ENCODE measurements at regions not wholly inside any gene's neighbourhood (a gene's known extent, or its start where the extent isn't known, plus 50 kb on each side); places are given as distances from the start of the nearest gene placed in this dataset.

DNA sequence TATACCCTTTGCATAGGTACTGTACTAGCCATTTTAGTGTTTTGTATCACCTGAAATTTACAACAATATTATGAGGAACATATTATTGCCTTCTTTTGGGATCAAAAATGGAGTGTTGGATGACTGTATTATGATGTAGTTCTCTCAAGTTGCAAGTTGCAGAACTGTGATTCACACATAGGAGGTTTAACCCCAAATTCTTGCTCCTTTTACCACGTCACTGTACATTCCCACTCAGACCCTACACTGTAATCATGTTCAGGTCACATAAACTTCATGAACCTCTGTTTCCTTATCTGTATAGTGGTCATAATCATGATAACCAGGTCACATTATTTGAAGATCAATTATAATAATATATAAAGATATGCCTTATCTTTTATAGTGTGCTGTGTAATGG is 925.1 kb upstream of the TENM4 start:
- no peak for DNase-seq (ENCODE audit: low read depth in 2 of 2)

DNA sequence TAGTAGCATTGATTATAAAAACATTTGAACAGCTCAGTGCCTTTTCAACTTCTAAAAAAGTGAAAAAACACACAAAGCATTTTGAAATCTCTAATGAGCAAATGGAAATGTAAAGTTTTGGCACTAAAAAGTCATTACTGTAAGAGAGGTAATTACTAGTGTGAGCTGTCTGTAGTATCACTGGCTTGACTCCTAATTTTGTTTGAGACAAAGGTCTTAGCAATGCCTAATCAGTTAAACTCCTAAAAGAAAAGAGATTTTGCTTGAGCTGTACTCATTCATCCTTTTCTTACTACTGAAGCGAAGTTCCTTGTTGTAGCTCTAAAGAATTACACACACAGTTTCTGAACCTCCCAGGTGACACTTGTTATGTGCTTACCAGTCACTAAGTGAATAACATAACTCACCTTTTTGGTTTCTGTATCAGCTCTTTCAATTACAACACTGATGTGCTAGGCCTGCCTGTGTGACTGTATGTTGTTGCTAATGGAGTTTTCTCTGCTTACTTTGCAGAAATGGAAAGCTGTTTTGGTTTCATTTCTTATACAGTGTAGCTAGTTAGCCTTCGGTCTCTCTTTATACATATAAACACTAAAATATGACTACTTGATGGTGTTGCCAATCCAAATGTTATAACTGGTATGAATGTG is 924.4 kb upstream of the TENM4 start:
- DNase-seq (ENCODE audit: low read depth in 2 of 2), result no peak

- no peak for DNase-seq (ENCODE audit: low read depth in 2 of 2)
These were observed 921.9 kb upstream of the TENM4 start for GRCh38 chr11:80362563-80363340.

DNA sequence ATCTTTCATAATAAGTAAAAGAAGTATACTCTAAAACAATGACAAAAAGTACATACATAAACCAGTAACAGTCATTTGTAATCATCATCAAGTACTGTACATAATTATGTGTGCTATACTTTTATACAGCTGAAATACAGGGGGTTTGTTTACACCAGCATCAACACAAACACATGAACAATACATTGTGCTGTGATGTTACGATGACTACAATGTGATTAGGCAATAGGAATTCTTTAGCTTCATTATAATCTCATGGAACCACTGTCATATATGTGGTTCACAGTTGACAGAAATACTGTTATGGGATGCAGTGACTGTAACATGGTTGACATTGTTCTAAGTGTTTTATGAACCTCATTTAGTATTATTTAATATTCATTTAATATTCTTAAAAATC is 914.4 kb upstream of the TENM4 start:
- no peak for DNase-seq (ENCODE audit: low read depth in 2 of 2)

- DNase-seq (ENCODE audit: low read depth in 2 of 2), result no peak
These were observed 909.7 kb upstream of the TENM4 start for GRCh38 chr11:80350541-80350940.

DNA sequence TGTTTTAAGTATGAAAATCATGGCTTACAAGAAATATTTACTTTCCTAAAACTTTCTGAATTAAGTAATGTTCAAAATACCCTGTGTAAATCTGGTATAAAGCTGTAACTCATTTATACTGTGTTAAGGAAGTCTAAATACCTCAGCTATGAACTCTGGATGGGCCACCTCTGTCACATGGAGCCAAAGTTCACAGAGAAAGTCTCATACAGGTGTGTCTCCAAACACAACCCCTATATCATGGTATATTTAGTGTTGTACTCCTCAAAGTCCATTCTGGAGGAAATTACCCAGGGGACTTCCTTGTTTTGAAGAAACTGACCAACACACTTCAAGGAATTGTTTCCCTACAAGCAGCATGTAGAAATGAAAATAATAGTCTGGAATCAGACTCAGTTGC is 909.2 kb upstream of the TENM4 start:
- DNase-seq (ENCODE audit: low read depth in 2 of 2), result no peak

- no peak for DNase-seq (ENCODE audit: low read depth in 2 of 2)
These were observed 905.7 kb upstream of the TENM4 start for GRCh38 chr11:80346353-80347059.

- no peak for DNase-seq (ENCODE audit: low read depth in 2 of 2)
These were observed 902.6 kb upstream of the TENM4 start for GRCh38 chr11:80343436-80343835.

DNA sequence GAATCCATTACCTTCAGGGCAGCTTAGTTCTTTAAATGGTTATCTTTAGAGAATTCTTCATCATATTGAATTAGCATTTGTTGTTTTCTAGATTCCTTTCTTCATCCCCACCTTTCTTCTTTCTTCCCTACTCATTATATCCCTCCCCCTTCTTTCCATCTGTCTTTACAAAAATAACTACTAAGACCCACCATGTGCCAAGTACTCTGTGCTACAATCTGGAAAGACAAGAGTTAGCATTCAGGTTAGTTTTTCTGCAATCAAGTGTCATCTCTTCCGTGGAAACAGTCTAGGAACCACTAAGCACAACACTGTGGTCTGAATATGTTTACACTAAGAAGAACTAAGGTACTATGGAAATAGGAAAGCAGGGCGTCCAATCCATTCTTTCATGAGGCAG is 897.4 kb upstream of the TENM4 start:
- no peak for DNase-seq (ENCODE audit: low read depth in 2 of 2)

DNA sequence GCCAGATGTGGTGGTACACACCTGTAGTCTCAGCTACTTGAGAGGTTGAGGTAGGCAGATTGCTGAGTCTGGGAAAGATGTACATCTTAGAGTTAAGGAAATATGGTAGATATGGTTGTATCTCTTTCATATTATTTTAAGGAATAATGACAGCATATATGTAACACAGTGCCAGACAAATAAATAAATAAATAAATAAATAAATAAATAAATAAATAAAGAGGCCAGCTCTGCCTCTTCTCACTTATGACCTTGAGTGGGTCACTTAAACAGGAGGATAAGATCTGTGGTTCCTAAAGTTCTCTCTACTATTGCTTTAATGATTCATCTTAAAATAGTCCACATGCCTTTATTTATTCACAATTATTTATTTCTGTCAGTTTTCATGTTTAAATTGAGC is 890.9 kb upstream of the TENM4 start:
- DNase-seq (ENCODE audit: low read depth in 2 of 2), result no peak

DNA sequence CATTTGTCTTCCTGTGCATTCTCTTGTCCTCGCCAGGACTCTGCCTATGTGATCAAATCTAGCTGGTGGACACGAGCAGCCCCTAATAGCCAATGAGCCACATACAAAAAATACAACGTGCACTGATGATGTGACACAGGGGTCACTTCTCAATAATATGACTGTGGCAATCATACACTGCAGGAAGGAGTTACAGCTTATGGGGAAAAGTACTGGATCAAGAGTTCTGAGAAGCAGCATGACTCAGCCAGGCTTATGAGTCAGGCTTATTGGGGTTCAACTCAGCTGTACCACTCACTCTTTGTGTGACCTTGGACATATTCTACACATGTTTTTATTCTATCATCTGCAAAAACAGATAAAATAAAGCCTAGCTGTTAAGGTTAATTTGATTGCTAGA is 889.4 kb upstream of the TENM4 start:
- DNase-seq (ENCODE audit: low read depth in 2 of 2), result peak; percentile 12 to 16

DNA sequence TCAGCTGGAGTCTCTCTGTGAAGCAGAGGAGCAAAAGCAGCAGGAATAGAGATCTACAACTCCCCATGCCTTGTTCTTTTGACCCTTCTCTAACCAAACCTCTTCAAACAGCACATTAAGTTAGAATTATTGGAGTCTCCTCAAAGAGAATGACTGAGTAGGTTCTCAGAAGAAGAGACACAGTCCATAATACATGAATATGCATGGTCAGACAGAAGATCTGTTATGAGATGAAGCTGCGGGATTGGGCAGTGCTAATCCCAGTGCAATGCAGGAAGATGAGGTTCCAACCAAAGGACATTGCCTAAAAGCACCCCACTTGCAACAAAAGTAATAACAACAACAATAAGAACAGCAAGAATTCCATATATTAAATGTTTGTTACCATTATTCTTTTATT is 887.9 kb upstream of the TENM4 start:
- no peak for DNase-seq (ENCODE audit: low read depth in 2 of 2)

- DNase-seq (ENCODE audit: low read depth in 2 of 2), result no peak
These were observed 887.3 kb upstream of the TENM4 start for GRCh38 chr11:80327956-80328614.

DNA sequence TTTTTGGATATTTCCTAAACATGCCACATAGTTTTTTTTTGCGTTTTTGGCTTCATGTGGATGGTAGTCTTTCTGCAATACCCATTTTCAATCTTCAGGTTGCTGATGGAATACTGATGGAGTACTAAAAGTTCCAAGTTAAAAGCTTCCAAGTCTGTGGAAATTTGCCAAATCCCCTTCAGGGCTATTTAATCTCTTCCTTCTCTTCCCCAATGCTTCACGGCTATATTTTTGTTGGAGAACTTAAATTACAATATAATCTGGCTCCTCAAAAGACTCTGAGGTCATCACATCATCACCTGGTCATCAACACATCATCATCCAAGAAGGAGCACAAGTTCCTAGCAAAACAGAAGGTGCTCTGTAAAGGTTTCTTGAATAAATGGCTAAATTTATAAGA is 881.0 kb upstream of the TENM4 start:
- no peak for DNase-seq (ENCODE audit: low read depth in 2 of 2)

GRCh38 chr11:80320765-80321164 is 879.9 kb upstream of the TENM4 start:
- DNase-seq (ENCODE audit: low read depth in 2 of 2), result no peak

DNA sequence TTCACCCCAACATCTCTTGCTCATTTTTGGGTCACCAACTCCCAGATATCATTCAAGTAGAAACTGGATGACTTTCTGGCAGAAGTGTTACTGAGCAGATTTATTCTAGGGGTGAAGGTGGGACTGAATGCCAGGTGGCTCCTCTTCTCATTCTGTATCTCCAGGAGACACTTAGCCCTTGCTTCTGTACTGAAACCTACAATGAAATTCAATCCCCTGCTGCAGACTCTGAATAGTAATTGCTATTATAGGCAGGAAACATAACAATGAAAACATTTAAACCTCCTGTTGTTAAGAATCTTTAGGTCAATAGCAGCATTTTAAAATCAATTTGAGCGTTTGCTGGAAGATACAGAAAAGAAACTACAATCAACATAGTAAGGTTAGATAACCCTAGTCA is 879.4 kb upstream of the TENM4 start:
- DNase-seq (ENCODE audit: low read depth in 2 of 2), result no peak

- no peak for DNase-seq (ENCODE audit: low read depth in 2 of 2)
These were observed 876.8 kb upstream of the TENM4 start for GRCh38 chr11:80317612-80318011.

GRCh38 chr11:80315200-80315599 is 874.4 kb upstream of the TENM4 start:
- DNase-seq (ENCODE audit: low read depth in 2 of 2), result no peak

DNA sequence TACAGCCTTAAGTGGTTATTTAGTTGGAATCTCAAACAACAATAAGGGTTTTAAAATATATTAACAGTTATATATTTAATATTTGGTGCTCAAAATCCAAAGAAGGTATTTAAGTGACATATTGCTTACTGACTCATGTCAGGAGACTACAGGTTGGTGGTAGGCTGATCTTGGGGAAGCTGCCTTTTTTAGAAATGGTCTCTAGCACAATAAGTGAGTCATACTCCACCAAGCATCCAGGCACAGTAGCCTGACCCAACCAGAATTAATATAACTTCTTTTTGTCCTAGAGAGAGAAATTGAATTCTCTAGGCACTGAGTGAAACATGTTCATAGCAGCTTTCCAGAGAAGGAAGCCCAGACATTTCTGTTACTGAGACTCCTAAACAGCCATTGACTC is 868.5 kb upstream of the TENM4 start:
- DNase-seq (ENCODE audit: low read depth in 2 of 2), result no peak

- no peak for DNase-seq (ENCODE audit: low read depth in 2 of 2)
These were observed 866.8 kb upstream of the TENM4 start for GRCh38 chr11:80307676-80308075.

GRCh38 chr11:80297858-80298632 is 857.2 kb upstream of the TENM4 start:
- DNase-seq (ENCODE audit: low read depth in 2 of 2), result peak; percentile 79 to 82

DNA sequence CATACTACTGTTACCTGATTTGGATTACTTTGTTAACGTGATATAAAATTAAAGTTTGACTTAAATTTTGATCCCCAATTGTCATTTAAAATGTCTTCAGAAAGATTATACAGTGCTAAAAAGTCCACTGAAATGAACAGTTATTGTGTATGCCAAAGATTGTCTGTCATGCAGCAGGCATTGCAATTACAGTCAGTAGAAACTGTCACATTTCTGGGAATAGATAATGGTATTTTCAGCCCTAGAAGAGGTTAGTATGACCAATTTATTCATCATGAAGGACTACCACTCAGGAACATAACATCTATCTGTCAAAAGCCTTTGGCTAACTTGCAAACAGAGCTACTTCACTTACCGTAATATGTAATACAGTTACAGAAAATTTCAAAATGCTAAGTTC is 852.5 kb upstream of the TENM4 start:
- DNase-seq (ENCODE audit: low read depth in 2 of 2), result no peak

All from fibroblast of skin of left quadriceps (primary cell).